A549 (cell line): ENCODE measurements at regions not wholly inside any gene's neighbourhood (a gene's known extent, or its start where the extent isn't known, plus 50 kb on each side); places are given as distances from the start of the nearest gene placed in this dataset.

Source experiments
- CTCF ChIP-seq: fragments of >200 bp; sonication (Bioruptor Twin); formaldehyde crosslinking; IDR thresholded peaks from 3 replicates; pipeline ENCODE4 v1.5.1; 2016
- EHMT2 ChIP-seq: fragments of 200-600 bp; sonication (generic); IDR thresholded peaks from 2 replicates; pipeline ENCODE4 v1.6.1; 2016; ENCODE audit warnings: antibody characterized with exemption, low read depth, mild to moderate bottlenecking, moderate library complexity
- ESRRA ChIP-seq: fragments of 150-350 bp; IDR thresholded peaks from 2 replicates; pipeline ENCODE4 v1.6.1; 2014; ENCODE audit warnings: mild to moderate bottlenecking, low read length, borderline replicate concordance
- KDM1A ChIP-seq: fragments of 200-600 bp; sonication (generic); IDR thresholded peaks from 2 replicates; pipeline ENCODE4 v1.6.1; 2016; ENCODE audit warnings: low read depth, mild to moderate bottlenecking
- MAX ChIP-seq: IDR thresholded peaks from 2 replicates; pipeline ENCODE4 v1.6.1; 2012
- MAZ ChIP-seq: fragments of 150-350 bp; IDR thresholded peaks from 2 replicates; pipeline ENCODE4 v1.6.1; 2014; ENCODE audit warnings: antibody characterized with exemption, low read depth, low read length, borderline replicate concordance
- POLR2A ChIP-seq: IDR thresholded peaks from 2 replicates; pipeline ENCODE4 v1.6.1; 2012; ENCODE audit warnings: mild to moderate bottlenecking, low read length
- RAD21 ChIP-seq, 2 experiments: fragments of >200 bp in 1 of 2; sonication (Bioruptor Twin) in 1 of 2; formaldehyde crosslinking in 1 of 2; IDR thresholded peaks in 1 of 2; conservative IDR thresholded peaks in 1 of 2; 2 replicates in 1 of 2; 3 replicates in 1 of 2; pipeline ENCODE4 v1.6.1; 2012 to 2018; ENCODE audit warnings: inconsistent platforms in 1 of 2
- REST ChIP-seq: fragments of 200-600 bp; sonication (generic); IDR thresholded peaks from 2 replicates; pipeline ENCODE4 v1.6.1; 2016; ENCODE audit warnings: antibody characterized with exemption, mild to moderate bottlenecking, moderate library complexity
- TP53 ChIP-seq: fragments of 250-450 bp; sonication (Bioruptor Pico); IDR thresholded peaks from 2 replicates; pipeline ENCODE4 v1.5.0; 2021; ENCODE audit warnings: mild to moderate bottlenecking, moderate library complexity
- USF2 ChIP-seq: fragments of 450-650 bp; IDR thresholded peaks from 2 replicates; pipeline ENCODE4 v1.6.1; 2014; ENCODE audit warnings: antibody characterized with exemption

GRCh38 chrX:113512700-113513395, 672.2 kb upstream of the AMOT start:
- TF ChIP-seq CTCF (no peak), POLR2A (no peak), RAD21 (conservative IDR thresholded peaks at IDR 0.05 in 1 of 2, IDR thresholded peaks at IDR 0.05 in 1 of 2) (no peak), REST (no peak), KDM1A (no peak), MAX (no peak), ESRRA (no peak), MAZ (no peak), USF2 (no peak), TP53 (no peak), EHMT2 (no peak)
